NCI-H345 treated with DMSO at 0.1 percent for 48 hours (cell line): ENCODE measurements at regions not wholly inside any gene's neighbourhood (a gene's known extent, or its start where the extent isn't known, plus 50 kb on each side); places are given as distances from the start of the nearest gene placed in this dataset.

Source experiments
- DNase-seq: peaks from one replicate; lab custom pipeline; 2025; ENCODE audit not compliant: unreplicated experiment; lab: John Stamatoyannopoulos, UW

GRCh38 chr1:60987904-60988303, 94.5 kb upstream of the NFIA start:
- DNase-seq = no peak

- DNase-seq = no peak
Measured at GRCh38 chr1:60984062-60984799, 98.1 kb upstream of the NFIA start.

- DNase-seq = no peak
Measured at GRCh38 chr1:60983701-60984061, 98.7 kb upstream of the NFIA start.

- DNase-seq = no peak
Measured at GRCh38 chr1:60982539-60982938, 99.8 kb upstream of the NFIA start.

- DNase-seq = no peak
Measured at GRCh38 chr1:60981357-60981756, 101.0 kb upstream of the NFIA start.

- no peak for DNase-seq
Measured at GRCh38 chr1:60978421-60979357, 103.7 kb upstream of the NFIA start.

GRCh38 chr1:60977661-60978060, 104.7 kb upstream of the NFIA start:
- DNase-seq = no peak

GRCh38 chr1:60974524-60975372, 107.6 kb upstream of the NFIA start:
- no peak for DNase-seq

GRCh38 chr1:60973668-60974067, 108.7 kb upstream of the NFIA start:
- no peak for DNase-seq

- no peak for DNase-seq
Measured at GRCh38 chr1:60972841-60973364, 109.5 kb upstream of the NFIA start.

- no peak for DNase-seq
Measured at GRCh38 chr1:60971330-60971729, 111.0 kb upstream of the NFIA start.

- DNase-seq = peak; percentile 55
Measured at GRCh38 chr1:60969971-60970509, 112.3 kb upstream of the NFIA start.

- no peak for DNase-seq
Measured at GRCh38 chr1:60965280-60965854, 117.0 kb upstream of the NFIA start.

GRCh38 chr1:60963167-60963940, 119.0 kb upstream of the NFIA start:
- DNase-seq = no peak

GRCh38 chr1:60960891-60961461, 121.4 kb upstream of the NFIA start:
- no peak for DNase-seq

- DNase-seq = no peak
Measured at GRCh38 chr1:60959701-60960100, 122.7 kb upstream of the NFIA start.

- no peak for DNase-seq
Measured at GRCh38 chr1:60958001-60958400, 124.4 kb upstream of the NFIA start.

- no peak for DNase-seq
Measured at GRCh38 chr1:60956520-60956919, 125.8 kb upstream of the NFIA start.

GRCh38 chr1:60952612-60953111, 129.7 kb upstream of the NFIA start:
- DNase-seq = peak; percentile 21
